Liver (tissue), 8 donors: ENCODE measurements at regions not wholly inside any gene's neighbourhood (a gene's known extent, or its start where the extent isn't known, plus 50 kb on each side); places are given as distances from the start of the nearest gene placed in this dataset.

Experiments
- DNase-seq: peaks from one replicate; pipeline ENCODE4 v3.0.0-alpha.2; 2017; ENCODE audit warnings: low spot score
- H3K27ac ChIP-seq, 2 donors: one replicate each; pipeline ENCODE4 v1.7.0; 2013; ENCODE audit warnings: inconsistent platforms in 2 of 2, low read length in 2 of 2, control low read depth in 1 of 2, low read depth in 1 of 2, mild to moderate bottlenecking in 1 of 2
- H3K27me3 ChIP-seq, 4 donors: one replicate each; pipeline versions ENCODE4 v1.6.1 to v1.7.0; 2013; ENCODE audit warnings: low read length in 3 of 4, inconsistent platforms in 1 of 4, mild to moderate bottlenecking in 1 of 4, moderate library complexity in 1 of 4; ENCODE audit not compliant: control insufficient read depth in 4 of 4, insufficient read depth in 4 of 4
- H3K36me3 ChIP-seq, 4 donors: one replicate each; pipeline versions ENCODE4 v1.6.1 to v1.7.0; 2013; ENCODE audit warnings: low read length in 3 of 4, mild to moderate bottlenecking in 3 of 4, low read depth in 1 of 4, moderate library complexity in 1 of 4; ENCODE audit not compliant: control insufficient read depth in 4 of 4, insufficient read depth in 3 of 4
- H3K4me1 ChIP-seq, 4 donors: one replicate each; pipeline versions ENCODE4 v1.6.1 to v1.7.0; 2013; ENCODE audit warnings: low read length in 3 of 4, mild to moderate bottlenecking in 3 of 4, moderate library complexity in 1 of 4; ENCODE audit not compliant: control insufficient read depth in 4 of 4, insufficient read depth in 4 of 4
- H3K4me3 ChIP-seq, 3 donors: one replicate each; pipeline versions ENCODE4 v1.6.1 to v1.7.0; 2013; ENCODE audit warnings: low read length in 3 of 3, control low read depth in 1 of 3, low read depth in 1 of 3, mild to moderate bottlenecking in 1 of 3
- H3K9ac ChIP-seq, 2 donors: one replicate each; pipeline ENCODE4 v1.7.0; 2013; ENCODE audit warnings: low read length in 2 of 2, mild to moderate bottlenecking in 2 of 2, moderate library complexity in 2 of 2, control low read depth in 1 of 2, low read depth in 1 of 2
- H3K9me3 ChIP-seq, 4 donors: one replicate each; pipeline versions ENCODE4 v1.6.1 to v1.7.0; 2013; ENCODE audit warnings: low read length in 3 of 4; ENCODE audit not compliant: control insufficient read depth in 4 of 4
- CTCF ChIP-seq: fragments of 150-350 bp; IDR thresholded peaks from 2 replicates; pipeline ENCODE4 v1.5.1; 2017; ENCODE audit warnings: improper control_type of control experiment, low read depth, low read length; ENCODE audit not compliant: missing input control
- FOXA1 ChIP-seq: IDR thresholded peaks from 2 replicates; pipeline ENCODE4 v1.6.1; 2016; ENCODE audit warnings: antibody characterized with exemption
- FOXA2 ChIP-seq: IDR thresholded peaks from 2 replicates; pipeline ENCODE4 v1.6.1; 2016; ENCODE audit warnings: antibody characterized with exemption
- GABPA ChIP-seq, 2 donors: IDR thresholded peaks in 1 of 2; conservative IDR thresholded peaks in 1 of 2; 2 replicates each; pipeline ENCODE4 v1.6.1; 2016; ENCODE audit warnings: antibody characterized with exemption in 2 of 2, mild to moderate bottlenecking in 1 of 2, moderate library complexity in 1 of 2
- HNF4A ChIP-seq, 2 donors: conservative IDR thresholded peaks; 2 replicates each; pipeline ENCODE4 v1.6.1; 2016; ENCODE audit warnings: antibody characterized with exemption in 2 of 2, mild to moderate bottlenecking in 2 of 2
- HNF4G ChIP-seq: IDR thresholded peaks from 2 replicates; pipeline ENCODE4 v1.6.1; 2016; ENCODE audit warnings: antibody characterized with exemption
- JUND ChIP-seq, 2 donors: IDR thresholded peaks; 2 replicates each; pipeline ENCODE4 v1.6.1; 2016; ENCODE audit warnings: antibody characterized with exemption in 2 of 2
- MAX ChIP-seq: IDR thresholded peaks from 2 replicates; pipeline ENCODE4 v1.6.1; 2016; ENCODE audit warnings: antibody characterized with exemption
- NR2F2 ChIP-seq: IDR thresholded peaks from 2 replicates; pipeline ENCODE4 v1.6.1; 2016; ENCODE audit warnings: antibody characterized with exemption
- RAD21 ChIP-seq, 2 donors: IDR thresholded peaks; 2 replicates each; pipeline ENCODE4 v1.6.1; 2016; ENCODE audit warnings: antibody characterized with exemption in 2 of 2, mild to moderate bottlenecking in 2 of 2
- REST ChIP-seq: IDR thresholded peaks from 2 replicates; pipeline ENCODE4 v1.6.1; 2016; ENCODE audit warnings: antibody characterized with exemption, mild to moderate bottlenecking
- RXRA ChIP-seq, 2 donors: IDR thresholded peaks; 2 replicates each; pipeline ENCODE4 v1.6.1; 2017 to 2018; ENCODE audit warnings: antibody characterized with exemption in 2 of 2, mild to moderate bottlenecking in 1 of 2
- SP1 ChIP-seq: IDR thresholded peaks from 2 replicates; pipeline ENCODE4 v1.6.1; 2018; ENCODE audit warnings: antibody characterized with exemption, mild to moderate bottlenecking
- TAF1 ChIP-seq: conservative IDR thresholded peaks from 2 replicates; pipeline ENCODE4 v1.6.1; 2016; ENCODE audit warnings: antibody characterized with exemption, mild to moderate bottlenecking
- YY1 ChIP-seq: IDR thresholded peaks from 2 replicates; pipeline ENCODE4 v1.6.1; 2016; ENCODE audit warnings: antibody characterized with exemption, mild to moderate bottlenecking
- ZBTB33 ChIP-seq: IDR thresholded peaks from 2 replicates; pipeline ENCODE4 v1.6.1; 2016; ENCODE audit warnings: antibody characterized with exemption
- whole genome bisulfite sequencing: extraction: QIAGEN DNeasy Blood & Tissue Kit; methylation state at CpG from one replicate; pipeline ENCODE4 v1.1.7; 2013; 5-methylcytosine and 5-hydroxymethylcytosine counted together
- donor health status: healthy.
- donor health status: healthy.
- donor health status: healthy.
- donor health status: healthy.
- donor health status: healthy.

- no peak for DNase-seq
These were observed 438.7 kb downstream of the TLE1 start for GRCh38 chr9:81250606-81251005.

GRCh38 chr9:81250041-81250440, 439.3 kb downstream of the TLE1 start:
- TF ChIP-seq FOXA2 (no peak), RAD21 (IDR thresholded peaks at IDR 0.05) (no peak), JUND (IDR thresholded peaks at IDR 0.05) (no peak), GABPA (IDR thresholded peaks at IDR 0.05 in 1 of 2, conservative IDR thresholded peaks at IDR 0.05 in 1 of 2) (no peak), TAF1 (no peak), SP1 (no peak)
- WGBS: 83% methylated on average over 3 of the region's 3 CpGs
- no peaks in the 10 kb centered on the region for H3K4me1 ChIP-seq
- no peak overlapping the region for H3K9ac ChIP-seq
- H3K27ac ChIP-seq: no peak overlapping the region
- H3K27me3 ChIP-seq: no peaks in the 10 kb centered on the region
- H3K36me3 ChIP-seq: no peaks in the 10 kb centered on the region
- DNase-seq: no peak
- H3K9me3 ChIP-seq: no peaks in the 10 kb centered on the region
- H3K4me3 ChIP-seq: no peak overlapping the region

More at GRCh38 chr9:81250606-81251005, 438.7 kb downstream of the TLE1 start:
- Histone ChIP-seq H3K4me1 (no peaks in the 10 kb centered on the region), H3K9me3 (no peaks in the 10 kb centered on the region), H3K9ac (no peak overlapping the region), H3K4me3 (no peak overlapping the region), H3K27ac (no peak overlapping the region), H3K27me3 (no peaks in the 10 kb centered on the region), H3K36me3 (no peaks in the 10 kb centered on the region)
- WGBS: 61% methylated on average over 1 of the region's 1 CpG
- TF ChIP-seq CTCF: no peak
- no peak for TF ChIP-seq YY1
- TF ChIP-seq NR2F2: no peak
- no peak for TF ChIP-seq FOXA1
- no peak for TF ChIP-seq SP1

GRCh38 chr9:81245254-81245956, 443.9 kb downstream of the TLE1 start:
- no peaks in the 10 kb centered on the region for H3K4me1 ChIP-seq

GRCh38 chr9:81244631-81245030, 444.7 kb downstream of the TLE1 start:
- Histone ChIP-seq H3K36me3 (no peaks in the 10 kb centered on the region), H3K9ac (no peak overlapping the region), H3K27ac (no peak overlapping the region), H3K9me3 (no peaks in the 10 kb centered on the region), H3K4me1 (no peaks in the 10 kb centered on the region), H3K4me3 (no peak overlapping the region), H3K27me3 (no peaks in the 10 kb centered on the region)
- DNase-seq: no peak
- WGBS: 90% methylated on average over 1 of the region's 1 CpG
- no peak for TF ChIP-seq HNF4A (conservative IDR thresholded peaks at IDR 0.05)
- no peak for TF ChIP-seq REST
- TF ChIP-seq NR2F2: no peak
- TF ChIP-seq MAX: no peak
- TF ChIP-seq GABPA (IDR thresholded peaks at IDR 0.05 in 1 of 2, conservative IDR thresholded peaks at IDR 0.05 in 1 of 2): no peak
- TF ChIP-seq RXRA (IDR thresholded peaks at IDR 0.05): no peak
- TF ChIP-seq HNF4G: no peak
- no peak for TF ChIP-seq JUND (IDR thresholded peaks at IDR 0.05)
- TF ChIP-seq ZBTB33: no peak
- no peak for TF ChIP-seq FOXA1
- TF ChIP-seq RAD21 (IDR thresholded peaks at IDR 0.05): no peak

More at GRCh38 chr9:81245254-81245956, 443.9 kb downstream of the TLE1 start:
- Histone ChIP-seq H3K4me3 (no peak overlapping the region), H3K9me3 (no peaks in the 10 kb centered on the region), H3K9ac (no peak overlapping the region), H3K27me3 (no peaks in the 10 kb centered on the region), H3K27ac (no peak overlapping the region), H3K36me3 (no peaks in the 10 kb centered on the region)
- no peak for DNase-seq
- 85% methylated on average over 5 of the region's 5 CpGs for WGBS
- TF ChIP-seq RAD21 (IDR thresholded peaks at IDR 0.05): no peak
- no peak for TF ChIP-seq HNF4A (conservative IDR thresholded peaks at IDR 0.05)
- no peak for TF ChIP-seq RXRA (IDR thresholded peaks at IDR 0.05)
- no peak for TF ChIP-seq FOXA1
- no peak for TF ChIP-seq TAF1
